ENCODE measurements at regions not wholly inside any gene's neighbourhood (a gene's known extent, or its start where the extent isn't known, plus 50 kb on each side); places are given as distances from the start of the nearest gene placed in this dataset.

DNA sequence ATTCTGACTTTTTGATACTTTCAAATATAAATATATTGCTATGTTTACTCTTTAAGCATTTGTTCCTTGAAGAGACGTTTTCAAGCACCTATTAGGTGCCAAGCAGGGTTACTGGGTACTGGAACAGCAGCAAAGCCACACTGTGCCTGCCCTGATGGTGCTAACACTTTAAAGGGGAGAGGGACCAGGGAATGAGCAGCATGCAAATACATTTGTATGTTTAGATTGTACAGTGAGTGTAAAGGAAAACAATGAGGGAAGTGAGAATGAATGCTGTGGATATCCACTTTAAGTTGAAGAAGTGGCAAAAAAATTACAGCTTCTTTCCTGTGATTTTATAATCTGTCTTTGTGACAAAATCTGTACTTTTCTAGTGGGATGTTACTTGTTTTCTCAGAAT is 400.2 kb upstream of the ATP11B start:
- TF ChIP-seq, protein P1, sequence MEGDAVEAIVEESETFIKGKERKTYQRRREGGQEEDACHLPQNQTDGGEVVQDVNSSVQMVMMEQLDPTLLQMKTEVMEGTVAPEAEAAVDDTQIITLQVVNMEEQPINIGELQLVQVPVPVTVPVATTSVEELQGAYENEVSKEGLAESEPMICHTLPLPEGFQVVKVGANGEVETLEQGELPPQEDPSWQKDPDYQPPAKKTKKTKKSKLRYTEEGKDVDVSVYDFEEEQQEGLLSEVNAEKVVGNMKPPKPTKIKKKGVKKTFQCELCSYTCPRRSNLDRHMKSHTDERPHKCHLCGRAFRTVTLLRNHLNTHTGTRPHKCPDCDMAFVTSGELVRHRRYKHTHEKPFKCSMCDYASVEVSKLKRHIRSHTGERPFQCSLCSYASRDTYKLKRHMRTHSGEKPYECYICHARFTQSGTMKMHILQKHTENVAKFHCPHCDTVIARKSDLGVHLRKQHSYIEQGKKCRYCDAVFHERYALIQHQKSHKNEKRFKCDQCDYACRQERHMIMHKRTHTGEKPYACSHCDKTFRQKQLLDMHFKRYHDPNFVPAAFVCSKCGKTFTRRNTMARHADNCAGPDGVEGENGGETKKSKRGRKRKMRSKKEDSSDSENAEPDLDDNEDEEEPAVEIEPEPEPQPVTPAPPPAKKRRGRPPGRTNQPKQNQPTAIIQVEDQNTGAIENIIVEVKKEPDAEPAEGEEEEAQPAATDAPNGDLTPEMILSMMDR (IDR thresholded peaks at IDR 0.05): no peak
- TF ChIP-seq POLR2A (IDR thresholded peaks at IDR 0.05): no peak

All from body of pancreas (tissue), 4 donors.